Caco-2 (cell line): ENCODE measurements at regions not wholly inside any gene's neighbourhood (a gene's known extent, or its start where the extent isn't known, plus 50 kb on each side); places are given as distances from the start of the nearest gene placed in this dataset.

Source experiments
- BruUV-seq: library from RNA; stranded (reverse); fragments of 400-500 nt; replicated peaks from 2 replicates; lab custom pipeline; 2021; lab: Mats Ljungman, UMichigan
- CTCF ChIA-PET: fragments of 300-600 bp; sonication (Branson Sonifier 250); formaldehyde crosslinking; loops from one replicate; lab custom pipeline; 2022; ENCODE audit warnings: antibody characterized with exemption; lab: Charles Lee
- POLR2A ChIA-PET: fragments of 300-600 bp; sonication (Branson Sonifier 250); formaldehyde crosslinking; loops from one replicate; lab custom pipeline; 2022; ENCODE audit warnings: antibody characterized with exemption; lab: Charles Lee
- DNase-seq, 2 experiments: peaks; one replicate each; pipeline versions ENCODE4 v3.0.0 to v3.0.0-alpha.2; 2020 to 2022
- H3K27me3 ChIP-seq: replicated peaks from 2 replicates; pipeline ENCODE4 v1.6.0; 2011; ENCODE audit warnings: low read length; ENCODE audit not compliant: control insufficient read depth, insufficient read depth
- H3K36me3 ChIP-seq: 2 replicates; pipeline ENCODE4 v1.5.1; 2011; ENCODE audit warnings: low read length; ENCODE audit not compliant: control insufficient read depth, insufficient read depth
- H3K4me1 ChIP-seq: fragments of 250-450 bp; sonication (Bioruptor Pico); 2 replicates; pipeline ENCODE4 v1.5.1; 2020; ENCODE audit warnings: mild to moderate bottlenecking
- H3K4me3 ChIP-seq: 2 replicates; pipeline ENCODE4 v1.5.1; 2011; ENCODE audit warnings: low read depth, mild to moderate bottlenecking, control low read depth, low read length
- H3K9me3 ChIP-seq: fragments of 250-450 bp; sonication (Bioruptor Pico); 2 replicates; pipeline ENCODE4 v1.5.1; 2020; ENCODE audit warnings: mild to moderate bottlenecking, moderate library complexity
- H3K27ac Mint-ChIP-seq: one replicate; pipeline ENCODE4 v1.8.0; 2022; ENCODE audit warnings: mixed read lengths; ENCODE audit not compliant: unreplicated experiment
- H3K27me3 Mint-ChIP-seq: one replicate; pipeline ENCODE4 v1.8.0; 2022; ENCODE audit warnings: mixed read lengths; ENCODE audit not compliant: insufficient read depth, unreplicated experiment
- H3K36me3 Mint-ChIP-seq: one replicate; pipeline ENCODE4 v1.8.0; 2022; ENCODE audit warnings: mild to moderate bottlenecking, mixed read lengths; ENCODE audit not compliant: insufficient read depth, unreplicated experiment
- H3K4me1 Mint-ChIP-seq: one replicate; pipeline ENCODE4 v1.8.0; 2022; ENCODE audit warnings: low read depth, mixed read lengths; ENCODE audit not compliant: unreplicated experiment
- H3K4me3 Mint-ChIP-seq: one replicate; pipeline ENCODE4 v1.8.0; 2022; ENCODE audit warnings: mild to moderate bottlenecking, moderate library complexity, mixed read lengths; ENCODE audit not compliant: unreplicated experiment
- H3K9me3 Mint-ChIP-seq: one replicate; pipeline ENCODE4 v1.8.0; 2022; ENCODE audit warnings: mixed read lengths; ENCODE audit not compliant: unreplicated experiment
- CTCF ChIP-seq, 2 experiments: fragments of 200-600 bp in 1 of 2; IDR thresholded peaks; 1 replicate in 1 of 2; 2 replicates in 1 of 2; pipeline versions ENCODE4 v1.5.1 to v1.8.0; 2011 to 2022; ENCODE audit warnings: antibody characterized with exemption in 1 of 2, control low read depth in 1 of 2, inconsistent platforms in 1 of 2, low read depth in 1 of 2, low read length in 1 of 2, mild to moderate bottlenecking in 1 of 2, moderate library complexity in 1 of 2; ENCODE audit not compliant: insufficient read depth in 1 of 2, severe bottlenecking in 1 of 2, unreplicated experiment in 1 of 2
- intact Hi-C: fragments of 100-400 bp; cut with micrococcal nuclease; formaldehyde crosslinking; loops from one replicate; pipeline ENCODE4 v1.10.0; 2022; ENCODE audit not compliant: unreplicated experiment

DNA sequence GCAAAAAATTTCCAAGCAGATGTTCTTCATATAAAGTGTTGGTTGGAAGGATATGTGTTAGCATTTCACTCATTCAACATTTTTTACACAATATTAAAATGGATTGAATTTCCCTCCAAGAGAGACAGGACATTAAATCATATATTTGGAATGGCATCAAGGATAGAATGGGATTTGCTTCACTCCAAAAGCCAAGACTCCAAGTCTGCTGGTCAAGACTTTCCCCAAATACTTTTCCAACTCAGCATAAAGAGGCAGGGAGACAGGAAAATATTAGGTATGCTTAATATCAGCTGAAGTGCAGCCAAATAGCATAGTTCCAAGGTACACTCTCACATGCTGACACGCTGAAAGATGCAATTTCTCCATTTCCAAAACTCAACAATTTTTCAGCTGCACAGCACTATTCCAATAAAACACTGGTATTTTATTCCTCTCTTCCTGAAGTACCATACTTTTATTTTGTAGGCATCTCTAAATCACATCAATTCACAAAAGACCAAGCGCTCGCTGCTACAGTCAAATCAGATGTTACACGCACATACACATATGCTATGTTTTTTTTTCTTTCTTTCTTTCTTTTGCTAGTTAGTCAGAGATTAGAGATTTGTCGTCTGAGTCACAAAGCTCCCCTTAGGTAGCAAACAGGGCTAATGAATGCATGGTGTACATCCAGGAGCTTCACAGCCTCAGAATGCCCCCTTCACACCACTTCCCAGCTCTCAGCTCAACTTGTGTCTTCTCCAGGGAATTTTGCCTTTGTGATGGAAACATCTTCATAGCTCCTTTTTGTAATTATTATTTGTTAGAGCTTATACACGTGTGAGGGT lies 1033.8 kb upstream of the AUTS2 start:
- peaks cover 2% of the 10 kb centered on the region for H3K27me3 Mint-ChIP-seq
- no peak overlapping the region for H3K4me3 Mint-ChIP-seq
- CTCF ChIA-PET, result no interaction called here
- H3K9me3 Mint-ChIP-seq, result peaks cover 16% of the 10 kb centered on the region
- Histone ChIP-seq H3K36me3 (no peaks in the 10 kb centered on the region), H3K4me3 (no peak overlapping the region), H3K4me1 (no peaks in the 10 kb centered on the region), H3K27me3 (no peaks in the 10 kb centered on the region), H3K9me3 (no peaks in the 10 kb centered on the region)
- no peak overlapping the region for H3K27ac Mint-ChIP-seq
- BruUV-seq, result no TSS peak
- intact Hi-C loops, result no loop called here
- POLR2A ChIA-PET, result no interaction called here
- TF ChIP-seq CTCF (IDR thresholded peaks at IDR 0.05; ENCODE audit: insufficient read depth in 1 of 2, low read depth in 1 of 2, low read length in 1 of 2, severe bottlenecking in 1 of 2, unreplicated experiment in 1 of 2), result no peak
- no peaks in the 10 kb centered on the region for H3K4me1 Mint-ChIP-seq
- no peak for DNase-seq
- H3K36me3 Mint-ChIP-seq, result no peaks in the 10 kb centered on the region

GRCh38 chr7:68571286-68571685 lies 1027.0 kb upstream of the AUTS2 start:
- Histone ChIP-seq H3K4me1 (no peaks in the 10 kb centered on the region), H3K36me3 (no peaks in the 10 kb centered on the region), H3K9me3 (no peaks in the 10 kb centered on the region), H3K4me3 (no peak overlapping the region), H3K27me3 (no peaks in the 10 kb centered on the region)
- TF ChIP-seq CTCF (IDR thresholded peaks at IDR 0.05; ENCODE audit: insufficient read depth in 1 of 2, low read depth in 1 of 2, low read length in 1 of 2, severe bottlenecking in 1 of 2, unreplicated experiment in 1 of 2), result no peak
- BruUV-seq, result no TSS peak
- Mint-ChIP-seq H3K4me1 (no peaks in the 10 kb centered on the region), H3K27ac (no peak overlapping the region), H3K36me3 (no peaks in the 10 kb centered on the region), H3K4me3 (no peak overlapping the region), H3K27me3 (no peaks in the 10 kb centered on the region), H3K9me3 (peaks cover 10% of the 10 kb centered on the region)
- no peak for DNase-seq
- CTCF ChIA-PET, result no interaction called here
- POLR2A ChIA-PET, result no interaction called here
- intact Hi-C loops, result no loop called here

DNA sequence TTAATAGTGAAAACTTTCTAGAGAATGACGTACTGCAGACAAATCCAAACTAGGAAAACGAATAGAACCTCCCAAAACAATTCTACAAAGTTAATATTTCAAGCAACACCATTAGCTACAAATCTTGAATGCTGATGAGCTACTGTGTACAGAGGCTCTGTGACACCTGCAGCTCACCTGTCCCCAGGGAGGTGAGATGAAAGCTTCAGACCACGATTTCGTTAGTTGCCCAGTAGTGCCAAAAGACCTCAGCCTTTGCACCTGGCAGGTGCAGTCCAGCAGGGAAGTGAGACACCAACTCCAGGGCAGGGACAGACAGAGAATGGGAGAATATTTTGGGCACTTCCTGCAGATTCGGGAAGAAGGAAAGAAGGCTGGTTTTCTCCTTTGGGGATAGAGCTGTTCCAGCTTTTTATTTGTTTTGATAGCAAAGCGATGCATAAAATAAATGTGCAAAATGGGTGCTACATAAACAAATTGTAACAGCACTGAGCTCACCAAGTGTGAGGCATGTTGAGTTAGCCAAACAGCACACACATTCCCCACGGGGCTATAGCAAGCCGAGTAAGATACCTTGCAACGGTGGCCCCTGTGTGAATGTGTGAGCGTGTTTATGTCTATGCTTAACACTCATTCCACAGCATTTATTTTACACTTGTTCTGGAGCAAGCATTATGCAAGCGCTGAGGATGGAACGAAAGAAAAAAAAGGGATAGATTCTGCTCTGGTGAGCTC lies 1024.8 kb upstream of the AUTS2 start:
- no peak for DNase-seq
- intact Hi-C loops, result no loop called here
- Histone ChIP-seq H3K4me3 (no peak overlapping the region), H3K27me3 (no peaks in the 10 kb centered on the region), H3K9me3 (no peaks in the 10 kb centered on the region), H3K36me3 (no peaks in the 10 kb centered on the region), H3K4me1 (no peaks in the 10 kb centered on the region)
- Mint-ChIP-seq H3K9me3 (peaks cover 10% of the 10 kb centered on the region), H3K36me3 (no peaks in the 10 kb centered on the region), H3K27ac (no peak overlapping the region), H3K27me3 (no peaks in the 10 kb centered on the region), H3K4me3 (no peak overlapping the region), H3K4me1 (no peaks in the 10 kb centered on the region)
- no TSS peak for BruUV-seq
- POLR2A ChIA-PET, result no interaction called here
- CTCF ChIA-PET, result no interaction called here
- TF ChIP-seq CTCF (IDR thresholded peaks at IDR 0.05; ENCODE audit: insufficient read depth in 1 of 2, low read depth in 1 of 2, low read length in 1 of 2, severe bottlenecking in 1 of 2, unreplicated experiment in 1 of 2), result no peak
